HG02642 (cell line): ENCODE measurements at regions not wholly inside any gene's neighbourhood (a gene's known extent, or its start where the extent isn't known, plus 50 kb on each side); places are given as distances from the start of the nearest gene placed in this dataset.
"Not testable (repeated sequence)": the region's sequence is repeated elsewhere in the genome, so short reads cannot be mapped to it uniquely, and the experiment has no call there.

Source experiments
- ATAC-seq: cut with Tn5 transposase; IDR thresholded peaks from one replicate; pipeline ENCODE4 v1.9.1; 2021; ENCODE audit warnings: mild to moderate bottlenecking; ENCODE audit not compliant: unreplicated experiment, poor library complexity

GRCh38 chr11:28961726-28962125 is 853.5 kb downstream of the METTL15 start:
- ATAC-seq: no peak

GRCh38 chr11:28956446-28956845 is 848.3 kb downstream of the METTL15 start:
- ATAC-seq: no peak

GRCh38 chr11:28951191-28951590 is 843.0 kb downstream of the METTL15 start:
- no peak for ATAC-seq

- ATAC-seq: no peak
Observed at GRCh38 chr11:28939381-28939780, 831.2 kb downstream of the METTL15 start.

- ATAC-seq: no peak
Observed at GRCh38 chr11:28938091-28938490, 829.9 kb downstream of the METTL15 start.

GRCh38 chr11:28932940-28933339 is 824.8 kb downstream of the METTL15 start:
- no peak for ATAC-seq

GRCh38 chr11:28924004-28924403 is 815.8 kb downstream of the METTL15 start:
- ATAC-seq: no peak

- ATAC-seq: no peak
Observed at GRCh38 chr11:28922386-28922981, 814.3 kb downstream of the METTL15 start.

GRCh38 chr11:28919194-28919593 is 811.0 kb downstream of the METTL15 start:
- ATAC-seq: no peak

GRCh38 chr11:28913883-28914282 is 805.7 kb downstream of the METTL15 start:
- ATAC-seq: no peak

GRCh38 chr11:28911829-28912228 is 803.6 kb downstream of the METTL15 start:
- no peak for ATAC-seq

- ATAC-seq: no peak
Observed at GRCh38 chr11:28910926-28911325, 802.7 kb downstream of the METTL15 start.

- ATAC-seq: no peak
Observed at GRCh38 chr11:28903716-28904115, 795.5 kb downstream of the METTL15 start.

- ATAC-seq: no peak
Observed at GRCh38 chr11:28900427-28900826, 792.2 kb downstream of the METTL15 start.

- ATAC-seq: no peak
Observed at GRCh38 chr11:28899706-28900105, 791.5 kb downstream of the METTL15 start.

- ATAC-seq: not testable (repeated sequence)
Observed at GRCh38 chr11:28890601-28891040, 782.4 kb downstream of the METTL15 start.

GRCh38 chr11:28887681-28888080 is 779.5 kb downstream of the METTL15 start:
- ATAC-seq: no peak

- no peak for ATAC-seq
Observed at GRCh38 chr11:28879869-28880268, 771.7 kb downstream of the METTL15 start.

GRCh38 chr11:28878025-28878424 is 769.8 kb downstream of the METTL15 start:
- no peak for ATAC-seq

GRCh38 chr11:28877340-28877739 is 769.2 kb downstream of the METTL15 start:
- no peak for ATAC-seq

- no peak for ATAC-seq
Observed at GRCh38 chr11:28874706-28875105, 766.5 kb downstream of the METTL15 start.

- ATAC-seq: no peak
Observed at GRCh38 chr11:28871090-28871489, 762.9 kb downstream of the METTL15 start.

- no peak for ATAC-seq
Observed at GRCh38 chr11:28863422-28863821, 755.2 kb downstream of the METTL15 start.
